Astrocyte (in vitro differentiated cells and primary cell): ENCODE measurements at regions not wholly inside any gene's neighbourhood (a gene's known extent, or its start where the extent isn't known, plus 50 kb on each side); places are given as distances from the start of the nearest gene placed in this dataset.

ENCODE experiments used
- EZH2 ChIP-seq: IDR thresholded peaks from 2 replicates; pipeline ENCODE4 v1.6.1; 2012; ENCODE audit warnings: mild to moderate bottlenecking, low read length, inconsistent platforms; ENCODE audit not compliant: insufficient read depth
- TF ChIP-seq, protein P1 (sequence below): IDR thresholded peaks from 2 replicates; pipeline ENCODE4 v1.5.1; 2011; ENCODE audit warnings: low read depth, mild to moderate bottlenecking, inconsistent platforms, low read length, moderate library complexity; ENCODE audit not compliant: insufficient read depth

DNA sequence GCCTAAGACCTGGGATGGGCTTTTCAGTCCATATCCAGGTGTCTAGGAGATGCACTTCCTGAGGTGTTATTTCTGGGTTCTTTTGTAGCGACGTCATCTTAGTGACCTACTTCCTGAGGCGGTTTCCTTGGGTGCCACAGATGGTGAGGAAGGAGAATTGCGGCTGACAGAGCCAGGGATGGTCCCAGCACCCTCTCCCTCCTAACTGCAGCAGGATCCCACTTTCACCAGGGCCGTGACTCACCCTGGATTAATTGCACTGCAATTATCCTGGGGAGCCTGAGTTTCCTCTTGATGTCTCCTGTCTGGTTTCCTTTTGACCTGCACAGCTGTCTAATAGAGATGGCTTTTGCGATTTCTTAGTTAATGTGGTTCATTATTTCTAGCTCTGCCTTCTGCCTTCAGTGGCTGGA is 271.7 kb downstream of the TCF7L2 start:
- TF ChIP-seq, protein P1, sequence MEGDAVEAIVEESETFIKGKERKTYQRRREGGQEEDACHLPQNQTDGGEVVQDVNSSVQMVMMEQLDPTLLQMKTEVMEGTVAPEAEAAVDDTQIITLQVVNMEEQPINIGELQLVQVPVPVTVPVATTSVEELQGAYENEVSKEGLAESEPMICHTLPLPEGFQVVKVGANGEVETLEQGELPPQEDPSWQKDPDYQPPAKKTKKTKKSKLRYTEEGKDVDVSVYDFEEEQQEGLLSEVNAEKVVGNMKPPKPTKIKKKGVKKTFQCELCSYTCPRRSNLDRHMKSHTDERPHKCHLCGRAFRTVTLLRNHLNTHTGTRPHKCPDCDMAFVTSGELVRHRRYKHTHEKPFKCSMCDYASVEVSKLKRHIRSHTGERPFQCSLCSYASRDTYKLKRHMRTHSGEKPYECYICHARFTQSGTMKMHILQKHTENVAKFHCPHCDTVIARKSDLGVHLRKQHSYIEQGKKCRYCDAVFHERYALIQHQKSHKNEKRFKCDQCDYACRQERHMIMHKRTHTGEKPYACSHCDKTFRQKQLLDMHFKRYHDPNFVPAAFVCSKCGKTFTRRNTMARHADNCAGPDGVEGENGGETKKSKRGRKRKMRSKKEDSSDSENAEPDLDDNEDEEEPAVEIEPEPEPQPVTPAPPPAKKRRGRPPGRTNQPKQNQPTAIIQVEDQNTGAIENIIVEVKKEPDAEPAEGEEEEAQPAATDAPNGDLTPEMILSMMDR = no peak
- no peak for TF ChIP-seq EZH2
